ENCODE measurements at regions not wholly inside any gene's neighbourhood (a gene's known extent, or its start where the extent isn't known, plus 50 kb on each side); places are given as distances from the start of the nearest gene placed in this dataset.

- Histone ChIP-seq H3K4me1 (ENCODE audit: control insufficient read depth, insufficient read depth, low read length) (no peaks in the 10 kb centered on the region), H3K9ac (ENCODE audit: extremely low read depth, low read length, poor library complexity, severe bottlenecking) (no peak overlapping the region), H3K27ac (ENCODE audit: low read depth, low read length) (no peak overlapping the region), H3K27me3 (ENCODE audit: control insufficient read depth, insufficient read depth, low read length, poor library complexity, severe bottlenecking) (no peaks in the 10 kb centered on the region), H3K9me3 (ENCODE audit: control insufficient read depth, low read length) (no peaks in the 10 kb centered on the region), H3K36me3 (ENCODE audit: control insufficient read depth, insufficient read depth, low read length) (no peaks in the 10 kb centered on the region), H3K4me3 (ENCODE audit: low read length) (no peak overlapping the region)
- Mint-ChIP-seq H3K9me3 (no peaks in the 10 kb centered on the region), H3K36me3 (ENCODE audit: low read depth) (no peaks in the 10 kb centered on the region), H3K27ac (no peak overlapping the region), H3K27me3 (ENCODE audit: insufficient read depth) (no peaks in the 10 kb centered on the region), H3K4me1 (peaks cover 9% of the 10 kb centered on the region), H3K4me3 (no peak overlapping the region)
- WGBS, 2 experiments (ENCODE audit: insufficient coverage in 1 of 2, insufficient read length in 1 of 2) = 95 to 100% methylated on average over 2 of the region's 2 CpGs
- TF ChIP-seq CTCF (conservative IDR thresholded peaks at IDR 0.05) = no peak
- DNase-seq = no peak
These were observed 176.6 kb downstream of the BCL11B start for GRCh38 chr14:99095369-99095768.

GRCh38 chr14:99098199-99098598, 173.8 kb downstream of the BCL11B start:
- H3K9ac ChIP-seq (ENCODE audit: extremely low read depth, low read length, poor library complexity, severe bottlenecking) = no peak overlapping the region
- no peaks in the 10 kb centered on the region for H3K36me3 ChIP-seq (ENCODE audit: control insufficient read depth, insufficient read depth, low read length)
- no peaks in the 10 kb centered on the region for H3K9me3 ChIP-seq (ENCODE audit: control insufficient read depth, low read length)
- Mint-ChIP-seq H3K36me3 (ENCODE audit: low read depth) (peaks cover 2% of the 10 kb centered on the region), H3K4me1 (peaks cover 17% of the 10 kb centered on the region), H3K27ac (no peak overlapping the region), H3K9me3 (peaks cover 4% of the 10 kb centered on the region), H3K27me3 (ENCODE audit: insufficient read depth) (no peaks in the 10 kb centered on the region), H3K4me3 (no peak overlapping the region)
- no peak for DNase-seq
- 94 to 98% methylated on average over 4 to 6 of the region's 6 CpGs for WGBS, 2 experiments (ENCODE audit: insufficient coverage in 1 of 2, insufficient read length in 1 of 2)
- no peak for TF ChIP-seq CTCF (conservative IDR thresholded peaks at IDR 0.05)
- H3K4me1 ChIP-seq (ENCODE audit: control insufficient read depth, insufficient read depth, low read length) = no peaks in the 10 kb centered on the region
- no peaks in the 10 kb centered on the region for H3K27me3 ChIP-seq (ENCODE audit: control insufficient read depth, insufficient read depth, low read length, poor library complexity, severe bottlenecking)
- no peak overlapping the region for H3K27ac ChIP-seq (ENCODE audit: low read depth, low read length)
- H3K4me3 ChIP-seq (ENCODE audit: low read length) = no peak overlapping the region

GRCh38 chr14:99099051-99099787, 172.8 kb downstream of the BCL11B start:
- Histone ChIP-seq H3K36me3 (ENCODE audit: control insufficient read depth, insufficient read depth, low read length) (no peaks in the 10 kb centered on the region), H3K27ac (ENCODE audit: low read depth, low read length) (no peak overlapping the region), H3K27me3 (ENCODE audit: control insufficient read depth, insufficient read depth, low read length, poor library complexity, severe bottlenecking) (no peaks in the 10 kb centered on the region), H3K4me1 (ENCODE audit: control insufficient read depth, insufficient read depth, low read length) (no peaks in the 10 kb centered on the region), H3K9me3 (ENCODE audit: control insufficient read depth, low read length) (no peaks in the 10 kb centered on the region), H3K4me3 (ENCODE audit: low read length) (no peak overlapping the region), H3K9ac (ENCODE audit: extremely low read depth, low read length, poor library complexity, severe bottlenecking) (no peak overlapping the region)
- Mint-ChIP-seq H3K27me3 (ENCODE audit: insufficient read depth) (no peaks in the 10 kb centered on the region), H3K9me3 (peaks cover 4% of the 10 kb centered on the region), H3K4me1 (peaks cover 11% of the 10 kb centered on the region), H3K36me3 (ENCODE audit: low read depth) (peaks cover 2% of the 10 kb centered on the region), H3K27ac (no peak overlapping the region), H3K4me3 (no peak overlapping the region)
- WGBS, 2 experiments (ENCODE audit: insufficient coverage in 1 of 2, insufficient read length in 1 of 2) = 83 to 89% methylated on average over 13 to 16 of the region's 16 CpGs
- no peak for DNase-seq
- TF ChIP-seq CTCF (conservative IDR thresholded peaks at IDR 0.05) = no peak

All from endodermal cell (in vitro differentiated cells).